NCI-H2107 treated with DMSO at 0.1 percent for 48 hours (cell line): ENCODE measurements at regions not wholly inside any gene's neighbourhood (a gene's known extent, or its start where the extent isn't known, plus 50 kb on each side); places are given as distances from the start of the nearest gene placed in this dataset.
"Not testable (repeated sequence)": the region's sequence is repeated elsewhere in the genome, so short reads cannot be mapped to it uniquely, and the experiment has no call there.

Source experiments
- DNase-seq: peaks from one replicate; lab custom pipeline; 2025; ENCODE audit not compliant: unreplicated experiment; lab: John Stamatoyannopoulos, UW

- DNase-seq, result no peak
Measured at GRCh38 chr22:47621253-47621652, 858.8 kb downstream of the TBC1D22A start.

DNA sequence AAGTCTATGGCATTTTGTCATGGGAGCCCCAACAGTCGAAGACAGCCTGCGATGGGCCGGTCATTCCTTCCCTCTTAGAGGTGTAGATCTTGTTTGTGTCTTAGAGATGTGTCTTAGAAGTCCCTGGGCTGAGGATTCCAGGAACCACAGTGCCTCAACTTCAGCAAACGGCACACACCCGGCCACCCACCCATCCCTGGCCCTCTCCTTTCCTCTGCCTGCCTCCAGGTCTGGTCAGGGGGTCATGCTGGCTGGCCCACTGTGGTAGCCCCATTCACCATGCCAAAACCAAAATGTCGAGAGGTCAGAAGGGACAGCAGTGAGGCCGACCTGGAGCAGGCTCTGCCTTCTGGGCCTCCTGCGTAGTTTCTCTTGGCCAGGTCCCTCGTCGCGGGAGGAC, 857.9 kb downstream of the TBC1D22A start:
- DNase-seq, result no peak

DNA sequence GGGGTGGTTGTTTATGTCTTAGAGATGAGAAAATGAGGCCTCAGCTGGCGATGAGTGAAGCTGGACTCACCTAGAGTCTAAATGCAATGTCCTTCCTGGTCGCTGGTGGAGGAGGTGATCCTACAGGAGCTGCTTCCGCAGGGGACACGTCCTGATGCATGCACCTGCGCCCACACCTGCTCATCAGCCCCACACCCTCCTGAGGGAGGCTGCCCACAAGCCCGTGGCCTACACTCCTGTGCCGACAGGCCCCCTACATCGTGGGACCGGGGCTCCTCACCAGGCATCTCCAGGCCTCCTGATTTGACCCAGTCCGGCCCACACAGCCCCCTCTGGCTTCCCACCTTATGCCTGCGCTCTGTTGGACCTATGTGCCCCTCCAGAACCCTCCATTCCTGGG, 857.2 kb downstream of the TBC1D22A start:
- no peak for DNase-seq

GRCh38 chr22:47618180-47619010, 855.9 kb downstream of the TBC1D22A start:
- DNase-seq, result no peak

DNA sequence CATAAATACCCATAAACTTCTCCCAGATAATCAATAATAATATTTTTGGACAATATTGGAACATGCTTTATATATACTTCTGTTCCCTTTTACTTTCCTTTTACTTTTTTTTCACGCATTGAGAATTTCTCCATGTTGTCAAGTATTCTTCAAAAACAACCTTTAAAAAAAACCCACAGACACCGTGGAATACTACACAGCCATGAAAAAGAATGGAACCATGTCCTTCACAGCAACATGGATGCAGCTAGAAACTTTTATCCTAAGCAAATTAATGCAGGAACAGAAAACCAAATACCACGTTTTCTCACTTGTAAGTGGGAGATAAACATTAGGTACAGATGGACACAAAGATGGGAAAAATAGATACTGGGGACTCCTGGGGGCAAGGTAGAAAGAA, 854.7 kb downstream of the TBC1D22A start:
- DNase-seq, result no peak

GRCh38 chr22:47616396-47617020, 854.1 kb downstream of the TBC1D22A start:
- no peak for DNase-seq

GRCh38 chr22:47615051-47615450, 852.6 kb downstream of the TBC1D22A start:
- DNase-seq, result no peak

- no peak for DNase-seq
Measured at GRCh38 chr22:47613606-47614350, 851.3 kb downstream of the TBC1D22A start.

GRCh38 chr22:47613181-47613580, 850.7 kb downstream of the TBC1D22A start:
- not testable (repeated sequence) for DNase-seq

DNA sequence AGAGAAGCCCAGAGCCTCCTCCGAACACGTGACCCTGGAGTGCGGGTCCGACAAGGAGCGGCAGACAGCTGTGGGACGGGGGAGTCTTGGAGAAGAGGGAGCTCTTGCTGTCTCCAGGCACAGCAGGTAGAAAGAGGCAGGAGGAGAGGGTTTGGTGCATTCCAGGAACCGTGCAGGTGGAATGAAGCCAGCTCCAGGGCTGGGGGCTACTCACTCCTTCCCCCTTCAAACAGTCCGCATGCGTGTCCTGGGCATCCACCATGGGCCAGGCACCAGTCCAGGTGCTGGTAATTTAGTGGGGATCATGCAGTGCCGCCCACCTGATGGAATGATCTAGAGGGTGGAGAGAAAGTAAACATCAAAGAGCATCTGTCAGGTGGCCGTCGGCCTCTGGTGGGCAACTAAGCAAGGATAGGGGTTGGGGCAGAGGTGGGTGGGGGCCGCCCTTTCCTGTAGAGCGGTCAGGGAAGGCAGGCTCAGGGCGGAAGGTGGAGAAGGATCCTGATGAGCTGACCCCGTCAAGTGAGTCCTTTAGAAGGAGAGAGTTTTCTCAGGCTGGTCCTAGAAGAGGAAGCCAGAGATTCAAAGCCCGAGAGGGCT, 850.0 kb downstream of the TBC1D22A start:
- DNase-seq, result no peak

DNA sequence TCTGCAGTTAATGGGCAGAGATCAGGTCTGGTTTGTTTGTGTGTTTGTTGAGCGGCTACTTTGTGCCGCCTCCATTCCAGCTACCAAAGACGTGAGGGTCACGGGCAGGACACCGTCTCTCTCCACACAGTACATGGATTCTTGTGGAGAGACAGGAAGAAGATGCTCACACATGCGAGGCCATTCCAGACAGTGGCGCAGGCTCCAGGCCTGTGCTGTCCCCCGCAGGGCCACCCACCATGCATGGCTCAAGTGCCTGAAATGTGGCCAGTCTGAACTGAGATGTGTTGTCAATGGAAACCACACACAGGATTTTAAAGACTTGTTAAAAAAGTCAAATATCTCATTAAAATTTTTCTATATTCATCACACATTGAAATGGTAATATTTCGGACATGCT, 848.3 kb downstream of the TBC1D22A start:
- no peak for DNase-seq

DNA sequence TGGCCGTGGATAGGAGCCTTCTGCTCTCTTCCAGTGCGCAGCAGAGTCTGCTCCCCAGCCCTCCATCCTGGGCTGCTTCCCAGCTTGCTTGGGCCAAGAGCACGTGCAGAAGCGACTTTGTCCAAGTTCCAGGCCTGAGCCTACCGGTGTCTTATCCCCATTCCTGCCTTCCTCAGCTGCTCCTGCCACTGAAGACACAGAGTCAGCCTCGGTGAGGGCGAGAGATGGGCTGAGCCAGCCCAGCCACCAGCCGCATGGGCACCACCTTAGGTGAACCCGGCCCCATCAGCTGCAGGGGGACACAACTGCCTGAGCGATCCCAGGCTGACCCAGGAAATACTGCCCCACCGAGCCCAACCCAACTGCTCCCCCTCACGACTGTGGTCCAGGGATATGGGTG, 847.8 kb downstream of the TBC1D22A start:
- DNase-seq, result no peak

DNA sequence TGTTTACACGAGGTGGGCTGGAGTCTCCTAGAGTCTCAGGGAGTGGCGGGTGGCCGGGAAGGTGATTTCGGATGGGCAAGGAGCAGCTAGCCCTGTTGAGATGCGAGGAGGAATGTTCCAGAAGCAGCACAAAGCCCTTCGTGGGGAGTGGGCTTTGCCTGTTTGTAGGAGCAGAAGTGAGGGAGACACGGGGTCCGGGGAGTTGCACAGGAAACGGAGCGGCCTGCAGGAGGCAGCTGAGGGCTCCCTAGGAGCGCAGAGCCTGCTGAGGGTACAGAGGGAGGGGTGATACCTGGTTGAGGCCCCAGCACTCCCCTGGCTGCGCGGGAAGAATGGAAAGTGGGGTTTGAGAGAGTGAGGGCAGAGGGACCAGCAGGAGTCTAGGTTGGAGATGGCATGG, 847.2 kb downstream of the TBC1D22A start:
- DNase-seq, result no peak

DNA sequence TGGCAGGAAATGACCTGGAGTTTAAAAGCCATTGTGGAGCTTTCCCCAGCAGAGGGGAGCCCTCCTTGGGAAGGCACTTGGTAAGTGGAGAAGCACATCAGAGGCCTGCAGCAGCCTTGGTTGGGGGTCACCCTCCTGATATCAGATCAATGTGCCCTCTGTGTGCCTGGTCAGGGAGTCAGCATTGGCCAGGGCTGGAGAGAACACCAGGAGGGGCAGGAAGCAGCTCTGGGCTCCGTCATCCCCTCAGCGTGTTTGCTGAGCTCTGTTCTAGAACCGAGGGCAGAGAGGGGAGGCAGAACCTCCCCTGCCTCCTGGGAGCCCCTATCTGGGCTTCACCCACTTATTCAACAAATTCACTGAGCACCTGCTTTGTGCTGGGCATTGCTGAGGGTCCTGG, 846.0 kb downstream of the TBC1D22A start:
- no peak for DNase-seq

DNA sequence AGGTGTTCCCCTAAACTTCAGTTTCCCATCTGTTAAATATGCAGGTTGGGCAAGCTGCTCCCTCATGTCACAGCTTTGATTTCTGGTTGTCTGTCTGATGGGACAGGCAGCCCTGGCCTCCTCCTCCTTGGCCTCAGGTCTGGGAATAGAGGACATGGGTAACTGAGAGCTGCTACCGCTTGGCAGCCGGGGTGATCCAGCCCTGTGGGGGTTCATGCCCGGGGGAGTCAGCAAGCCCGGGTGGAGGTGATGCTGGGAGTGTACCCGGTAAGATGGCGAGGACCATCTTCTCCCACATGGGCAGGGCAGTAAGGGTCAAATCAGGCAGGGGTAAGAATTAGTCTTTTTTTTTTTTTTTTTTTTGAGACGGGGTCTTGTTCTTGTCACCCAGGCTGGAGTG, 845.0 kb downstream of the TBC1D22A start:
- DNase-seq, result no peak

DNA sequence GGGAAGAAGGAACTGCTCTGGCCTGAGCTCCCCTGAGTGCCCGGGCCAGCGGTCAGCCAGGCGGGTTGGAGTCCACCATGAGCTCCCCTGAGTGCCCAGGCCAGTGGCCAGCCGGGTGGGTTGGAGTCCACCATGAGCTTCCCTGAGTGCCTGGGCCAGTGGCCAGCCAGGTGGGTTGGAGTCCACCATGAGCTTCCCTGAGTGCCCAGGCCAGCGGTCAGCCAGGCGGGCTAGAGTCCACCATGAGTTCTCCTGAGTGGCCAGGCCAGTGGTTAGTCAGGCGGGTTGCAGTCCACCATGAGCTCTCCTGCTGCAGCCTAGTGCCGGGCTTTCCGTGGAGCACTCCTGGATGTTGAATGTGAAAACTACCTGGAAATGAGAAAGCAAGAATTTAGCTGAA, 844.0 kb downstream of the TBC1D22A start:
- DNase-seq, result no peak

DNA sequence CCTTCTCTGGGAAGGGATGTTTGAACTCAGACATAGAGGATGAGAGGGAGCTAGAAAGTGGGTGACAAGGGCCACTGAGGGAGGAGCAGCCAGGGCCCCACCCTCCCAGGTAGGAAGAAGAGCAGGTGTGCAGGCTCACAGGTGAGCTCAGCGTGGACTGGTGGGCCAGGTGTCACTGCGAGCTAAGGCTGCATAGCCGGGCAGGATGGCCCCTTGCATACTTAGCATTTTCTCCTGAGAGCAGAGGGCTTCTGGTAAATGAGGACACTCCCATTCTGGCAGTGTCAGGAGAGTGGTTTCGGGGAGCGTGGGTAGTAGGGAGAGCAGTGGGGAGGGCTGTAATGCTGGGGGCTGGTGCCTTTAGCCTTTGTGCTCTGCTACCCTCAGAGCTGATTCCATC, 843.4 kb downstream of the TBC1D22A start:
- DNase-seq, result no peak

GRCh38 chr22:47605441-47605840, 843.0 kb downstream of the TBC1D22A start:
- DNase-seq, result no peak

- no peak for DNase-seq
Measured at GRCh38 chr22:47604563-47604962, 842.1 kb downstream of the TBC1D22A start.

- no peak for DNase-seq
Measured at GRCh38 chr22:47602732-47603131, 840.3 kb downstream of the TBC1D22A start.

GRCh38 chr22:47601666-47602065, 839.2 kb downstream of the TBC1D22A start:
- no peak for DNase-seq
